Esophagus squamous epithelium (tissue), 5 donors: ENCODE measurements at regions not wholly inside any gene's neighbourhood (a gene's known extent, or its start where the extent isn't known, plus 50 kb on each side); places are given as distances from the start of the nearest gene placed in this dataset.

Experiments
- DNase-seq: peaks from one replicate; lab custom pipeline; 2025; lab: John Stamatoyannopoulos, UW
- H3K27ac ChIP-seq, 4 donors: fragments of 200-600 bp; sonication (generic); one replicate each; pipeline ENCODE4 v1.5.1; 2016 to 2019; ENCODE audit warnings: mild to moderate bottlenecking in 1 of 4
- H3K27me3 ChIP-seq, 4 donors: fragments of 200-600 bp; sonication (generic); 1 replicate in 3 of 4; 2 replicates in 1 of 4; pipeline versions ENCODE4 v1.5.1 to v1.6.0; 2017 to 2021; ENCODE audit warnings: antibody characterized with exemption in 1 of 4
- H3K36me3 ChIP-seq, 3 donors: fragments of 200-600 bp; sonication (generic); one replicate each; pipeline ENCODE4 v1.5.1; 2016 to 2019
- H3K4me1 ChIP-seq, 3 donors: fragments of 200-600 bp; sonication (generic); one replicate each; pipeline ENCODE4 v1.5.1; 2017 to 2019
- H3K4me3 ChIP-seq, 4 donors: fragments of 200-600 bp; sonication (generic); 1 replicate in 3 of 4; 2 replicates in 1 of 4; pipeline ENCODE4 v1.5.1; 2016 to 2019; ENCODE audit warnings: mild to moderate bottlenecking in 2 of 4, moderate library complexity in 1 of 4
- H3K9me3 ChIP-seq, 3 donors: fragments of 200-600 bp; sonication (generic); one replicate each; pipeline ENCODE4 v1.5.1; 2016 to 2019
- CTCF ChIP-seq, 6 experiments: fragments of 450-650 bp in 4 of 6; fragments of 200-600 bp in 2 of 6; sonication (generic) in 2 of 6; IDR thresholded peaks; one replicate each; pipeline ENCODE4 v1.5.1; 2016 to 2019; ENCODE audit warnings: antibody characterized with exemption in 6 of 6, mild to moderate bottlenecking in 4 of 6, moderate library complexity in 4 of 6
- POLR2A ChIP-seq, 4 donors: fragments of 450-650 bp; IDR thresholded peaks; one replicate each; pipeline ENCODE4 v1.6.1; 2017; ENCODE audit warnings: antibody characterized with exemption in 4 of 4, mild to moderate bottlenecking in 4 of 4, moderate library complexity in 3 of 4
- WGBS, 2 donors: methylation state at CpG; one replicate each; pipeline ENCODE4 v1.1.5; 2018; 5-methylcytosine and 5-hydroxymethylcytosine counted together
- intact Hi-C: fragments of 100-400 bp; cut with DNase I; formaldehyde crosslinking; loops from one replicate; pipeline ENCODE4 v1.15.0; 2022
- donor health status: DM: yes; HTN: yes; CAD: no.

GRCh38 chr6:145012039-145012662, 723.2 kb downstream of the EPM2A start:
- no peak for TF ChIP-seq POLR2A (IDR thresholded peaks at IDR 0.05)
- no peak for TF ChIP-seq CTCF (IDR thresholded peaks at IDR 0.05)
- Histone ChIP-seq H3K27me3 (no peaks in the 10 kb centered on the region), H3K27ac (no peak overlapping the region), H3K4me3 (no peak overlapping the region), H3K36me3 (no peaks in the 10 kb centered on the region), H3K9me3 (no peaks in the 10 kb centered on the region), H3K4me1 (peaks cover 0 to 8% (median 0%) of the 10 kb centered on the region in 3 donors)
- WGBS, 2 donors = 45 to 60% methylated on average over 5 of the region's 5 CpGs
- DNase-seq = no peak
- intact Hi-C loops = no loop called here

GRCh38 chr6:145015739-145016558, 719.4 kb downstream of the EPM2A start:
- no peak for DNase-seq
- intact Hi-C loops = no loop called here
- Histone ChIP-seq H3K36me3 (no peaks in the 10 kb centered on the region), H3K27ac (no peak overlapping the region), H3K4me1 (peaks cover 0 to 8% (median 0%) of the 10 kb centered on the region in 3 donors), H3K9me3 (no peaks in the 10 kb centered on the region), H3K27me3 (no peaks in the 10 kb centered on the region), H3K4me3 (no peak overlapping the region)
- no peak for TF ChIP-seq POLR2A (IDR thresholded peaks at IDR 0.05)
- WGBS, 2 donors = 70 to 81% methylated on average over 2 of the region's 2 CpGs

- H3K4me1 ChIP-seq = peaks cover 0 to 8% (median 0%) of the 10 kb centered on the region in 3 donors
- no peak for DNase-seq
- no peaks in the 10 kb centered on the region for H3K36me3 ChIP-seq
- H3K27me3 ChIP-seq = no peaks in the 10 kb centered on the region
- no peak overlapping the region for H3K4me3 ChIP-seq
- intact Hi-C loops = no loop called here
- H3K9me3 ChIP-seq = no peaks in the 10 kb centered on the region
- no peak overlapping the region for H3K27ac ChIP-seq
- no peak for TF ChIP-seq CTCF (IDR thresholded peaks at IDR 0.05)
- TF ChIP-seq POLR2A (IDR thresholded peaks at IDR 0.05) = no peak
Observed at GRCh38 chr6:145017051-145017450, 718.3 kb downstream of the EPM2A start.

GRCh38 chr6:145017516-145017915, 717.8 kb downstream of the EPM2A start:
- Histone ChIP-seq H3K27ac (no peak overlapping the region), H3K9me3 (no peaks in the 10 kb centered on the region), H3K27me3 (no peaks in the 10 kb centered on the region), H3K4me3 (no peak overlapping the region), H3K36me3 (no peaks in the 10 kb centered on the region), H3K4me1 (peaks cover 0 to 8% (median 0%) of the 10 kb centered on the region in 3 donors)
- intact Hi-C loops = no loop called here
- TF ChIP-seq CTCF (IDR thresholded peaks at IDR 0.05) (no peak), POLR2A (IDR thresholded peaks at IDR 0.05) (no peak)
- no peak for DNase-seq
- WGBS, 2 donors = 47 to 84% methylated on average over 4 of the region's 4 CpGs

- no peaks in the 10 kb centered on the region for H3K36me3 ChIP-seq
- TF ChIP-seq CTCF (IDR thresholded peaks at IDR 0.05) (no peak), POLR2A (IDR thresholded peaks at IDR 0.05) (no peak)
- H3K27me3 ChIP-seq = no peaks in the 10 kb centered on the region
- no peak overlapping the region for H3K4me3 ChIP-seq
- intact Hi-C loops = no loop called here
- peaks cover 0 to 8% (median 0%) of the 10 kb centered on the region in 3 donors for H3K4me1 ChIP-seq
- WGBS, 2 donors = 73 to 76% methylated on average over 3 of the region's 3 CpGs
- no peak overlapping the region for H3K27ac ChIP-seq
- no peaks in the 10 kb centered on the region for H3K9me3 ChIP-seq
- DNase-seq = no peak
Observed at GRCh38 chr6:145018027-145018426, 717.3 kb downstream of the EPM2A start.
